Kidney epithelial cell (primary cell): ENCODE measurements at regions not wholly inside any gene's neighbourhood (a gene's known extent, or its start where the extent isn't known, plus 50 kb on each side); places are given as distances from the start of the nearest gene placed in this dataset.
A peak's percentile ranks its signal among the peaks of the same experiment; 100 is the strongest.

Source experiments
- DNase-seq: peaks from one replicate; pipeline ENCODE4 v3.0.0-alpha.2; 2010; ENCODE audit warnings: low read depth
- H3K27me3 ChIP-seq: 2 replicates; pipeline ENCODE4 v1.6.0; 2011; ENCODE audit warnings: low read length; ENCODE audit not compliant: control insufficient read depth, insufficient read depth
- H3K36me3 ChIP-seq: 2 replicates; pipeline ENCODE4 v1.5.1; 2011; ENCODE audit warnings: low read length; ENCODE audit not compliant: control insufficient read depth, insufficient read depth
- H3K4me3 ChIP-seq: 2 replicates; pipeline ENCODE4 v1.5.1; 2011; ENCODE audit warnings: low read depth, mild to moderate bottlenecking, control low read depth, low read length
- TF ChIP-seq, protein P1 (sequence below): IDR thresholded peaks from 2 replicates; pipeline ENCODE4 v1.5.1; 2011; ENCODE audit warnings: mild to moderate bottlenecking, moderate library complexity, low read length, control low read depth, inconsistent platforms; ENCODE audit not compliant: insufficient read depth, poor library complexity, severe bottlenecking

DNA sequence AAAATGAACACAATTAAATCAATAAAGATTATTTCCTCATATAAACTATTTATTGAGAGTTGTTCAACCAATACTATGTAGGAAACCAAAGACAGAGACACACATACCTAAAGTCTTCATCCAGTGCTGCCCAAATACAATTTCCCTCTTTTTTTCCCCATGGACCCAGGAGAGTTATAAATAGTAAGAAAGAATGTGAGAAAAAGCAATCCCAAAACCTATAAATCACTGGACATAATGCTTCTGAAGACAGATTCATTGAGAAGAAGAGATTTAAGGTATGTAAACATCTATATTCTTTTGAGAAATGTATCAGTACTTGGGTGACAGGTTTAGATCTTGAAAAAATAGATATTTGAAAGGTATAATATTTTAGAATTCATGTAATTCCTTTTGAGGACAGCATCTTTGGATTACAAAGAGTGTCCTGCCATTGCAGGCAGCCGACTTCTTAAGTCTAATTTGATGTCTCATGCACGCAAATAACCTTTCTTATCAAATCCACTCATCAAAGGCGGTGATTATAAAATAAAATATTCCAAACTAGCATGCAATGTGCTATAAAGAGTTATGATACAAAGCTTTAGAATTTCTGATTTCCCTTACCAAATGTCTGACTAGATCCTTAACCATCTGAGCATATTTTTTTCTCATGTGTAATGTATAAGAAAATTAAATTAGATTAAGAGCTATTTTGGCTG, 739.4 kb downstream of the LIG4 start:
- Histone ChIP-seq H3K4me3 (no peak overlapping the region), H3K27me3 (no peaks in the 10 kb centered on the region), H3K36me3 (no peaks in the 10 kb centered on the region)
- TF ChIP-seq, protein P1, sequence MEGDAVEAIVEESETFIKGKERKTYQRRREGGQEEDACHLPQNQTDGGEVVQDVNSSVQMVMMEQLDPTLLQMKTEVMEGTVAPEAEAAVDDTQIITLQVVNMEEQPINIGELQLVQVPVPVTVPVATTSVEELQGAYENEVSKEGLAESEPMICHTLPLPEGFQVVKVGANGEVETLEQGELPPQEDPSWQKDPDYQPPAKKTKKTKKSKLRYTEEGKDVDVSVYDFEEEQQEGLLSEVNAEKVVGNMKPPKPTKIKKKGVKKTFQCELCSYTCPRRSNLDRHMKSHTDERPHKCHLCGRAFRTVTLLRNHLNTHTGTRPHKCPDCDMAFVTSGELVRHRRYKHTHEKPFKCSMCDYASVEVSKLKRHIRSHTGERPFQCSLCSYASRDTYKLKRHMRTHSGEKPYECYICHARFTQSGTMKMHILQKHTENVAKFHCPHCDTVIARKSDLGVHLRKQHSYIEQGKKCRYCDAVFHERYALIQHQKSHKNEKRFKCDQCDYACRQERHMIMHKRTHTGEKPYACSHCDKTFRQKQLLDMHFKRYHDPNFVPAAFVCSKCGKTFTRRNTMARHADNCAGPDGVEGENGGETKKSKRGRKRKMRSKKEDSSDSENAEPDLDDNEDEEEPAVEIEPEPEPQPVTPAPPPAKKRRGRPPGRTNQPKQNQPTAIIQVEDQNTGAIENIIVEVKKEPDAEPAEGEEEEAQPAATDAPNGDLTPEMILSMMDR = no peak
- no peak for DNase-seq

- DNase-seq = no peak
Observed at GRCh38 chr13:107473253-107473652, 742.1 kb downstream of the LIG4 start.

DNA sequence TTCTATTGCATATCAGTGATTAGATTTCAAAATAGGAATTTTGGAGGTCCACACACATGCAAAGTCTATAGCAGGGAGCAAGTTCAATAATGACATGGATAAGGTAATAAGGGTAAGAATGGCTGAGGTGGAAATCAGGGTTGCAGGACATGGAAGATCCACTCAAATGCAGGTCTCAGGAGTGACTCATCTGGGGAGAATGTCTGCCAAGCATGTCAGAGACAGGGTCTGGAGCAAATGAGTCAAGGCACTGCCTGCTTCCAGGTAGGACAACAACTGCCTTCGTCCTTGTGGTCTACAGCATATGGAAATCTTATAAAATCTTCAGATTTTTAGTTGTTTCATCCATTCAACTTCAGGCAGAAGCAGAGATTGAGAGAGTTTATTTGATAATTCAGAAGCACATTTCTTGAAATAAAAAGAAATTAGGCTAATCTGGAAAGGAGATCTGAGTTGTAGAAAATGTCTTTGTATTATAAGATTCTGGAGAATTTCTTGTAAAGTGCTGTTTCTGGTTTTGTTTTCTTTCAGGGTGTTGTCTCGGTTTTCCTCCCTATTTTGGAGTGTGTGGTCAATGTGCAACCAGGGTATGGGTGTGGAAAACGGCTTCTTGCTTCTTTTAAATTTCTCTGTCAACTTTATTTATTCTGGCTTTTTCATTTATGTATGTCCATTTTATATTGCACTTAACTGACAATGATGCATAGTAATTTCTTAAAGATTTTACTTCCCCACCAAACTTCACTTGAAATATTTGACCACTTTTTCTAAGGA, 748.8 kb downstream of the LIG4 start:
- Histone ChIP-seq H3K27me3 (no peaks in the 10 kb centered on the region), H3K36me3 (no peaks in the 10 kb centered on the region), H3K4me3 (no peak overlapping the region)
- peak; percentile 88 for DNase-seq
- TF ChIP-seq, protein P1 = no peak

More at GRCh38 chr13:107473253-107473652, 742.1 kb downstream of the LIG4 start:
- no peaks in the 10 kb centered on the region for H3K27me3 ChIP-seq
- no peak overlapping the region for H3K4me3 ChIP-seq
- TF ChIP-seq, protein P1 = no peak
- no peaks in the 10 kb centered on the region for H3K36me3 ChIP-seq

GRCh38 chr13:107462501-107462900, 752.8 kb downstream of the LIG4 start:
- no peak for DNase-seq
- TF ChIP-seq, protein P1 = no peak
- no peaks in the 10 kb centered on the region for H3K36me3 ChIP-seq
- no peak overlapping the region for H3K4me3 ChIP-seq
- no peaks in the 10 kb centered on the region for H3K27me3 ChIP-seq

GRCh38 chr13:107461751-107462150, 753.6 kb downstream of the LIG4 start:
- Histone ChIP-seq H3K36me3 (no peaks in the 10 kb centered on the region), H3K27me3 (no peaks in the 10 kb centered on the region), H3K4me3 (no peak overlapping the region)
- TF ChIP-seq, protein P1 = no peak
- DNase-seq = no peak
